Natural killer cell treated with Interleukin-12 subunit alpha and Interleukin-12 subunit beta and Interleukin-15 and Interleukin-18, amount 100 ng/mL, for 72 hours (primary cell): ENCODE measurements at regions not wholly inside any gene's neighbourhood (a gene's known extent, or its start where the extent isn't known, plus 50 kb on each side); places are given as distances from the start of the nearest gene placed in this dataset.
"Not testable (repeated sequence)": the region's sequence is repeated elsewhere in the genome, so short reads cannot be mapped to it uniquely, and the experiment has no call there.

Experiments used
- ATAC-seq, 2 donors: fragments of 150-1000 bp; cut with Tn5 transposase in 1 of 2; sonication (Bioruptor Pico), chemical (Tn5 transposase) in 1 of 2; 2 replicates each; pipeline ENCODE4 v1.10.0; 2021
- DNase-seq: peaks from one replicate; pipeline ENCODE4 v3.0.0; 2022; ENCODE audit warnings: low spot score
- H3K27ac Mint-ChIP-seq, 2 donors: 1 replicate in 1 of 2; 2 replicates in 1 of 2; pipeline ENCODE4 v1.8.0; 2022; ENCODE audit warnings: mixed read lengths in 2 of 2, mild to moderate bottlenecking in 1 of 2, moderate library complexity in 1 of 2
- H3K27me3 Mint-ChIP-seq, 2 donors: 1 replicate in 1 of 2; 2 replicates in 1 of 2; pipeline ENCODE4 v1.8.0; 2022; ENCODE audit warnings: mixed read lengths in 2 of 2
- H3K36me3 Mint-ChIP-seq: one replicate; pipeline ENCODE4 v1.8.0; 2022; ENCODE audit warnings: mixed read lengths
- H3K4me1 Mint-ChIP-seq, 2 donors: 1 replicate in 1 of 2; 2 replicates in 1 of 2; pipeline ENCODE4 v1.8.0; 2022; ENCODE audit warnings: low read depth in 2 of 2, mixed read lengths in 2 of 2, mild to moderate bottlenecking in 1 of 2
- H3K4me3 Mint-ChIP-seq: one replicate; pipeline ENCODE4 v1.8.0; 2022; ENCODE audit warnings: mixed read lengths
- H3K9me3 Mint-ChIP-seq: 2 replicates; pipeline ENCODE4 v1.8.0; 2022; ENCODE audit warnings: mixed read lengths

DNA sequence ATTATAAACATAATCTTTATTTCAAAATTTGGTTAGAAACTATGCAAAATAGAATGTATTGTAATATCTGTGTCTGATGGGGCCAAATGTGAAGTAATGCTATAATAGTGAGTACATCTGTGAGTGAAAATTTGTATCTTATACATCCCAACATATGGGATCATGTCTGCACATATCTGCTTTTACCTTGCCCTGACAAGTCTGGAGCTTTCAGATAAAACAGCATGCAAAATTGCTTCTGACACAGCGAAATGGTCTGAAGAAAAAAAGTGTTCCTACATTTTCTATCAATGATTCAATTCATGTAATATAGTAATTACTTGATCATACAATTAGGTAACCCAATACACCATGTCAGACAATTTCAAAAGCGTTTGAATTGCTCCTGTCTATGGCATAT is 58.1 kb upstream of the P3H2 start:
- Mint-ChIP-seq H3K27ac (no peak overlapping the region), H3K27me3 (peaks cover 0 to 4% of the 10 kb centered on the region in 2 donors), H3K36me3 (no peaks in the 10 kb centered on the region), H3K4me1 (no peaks in the 10 kb centered on the region), H3K4me3 (no peak overlapping the region), H3K9me3 (no peaks in the 10 kb centered on the region)
- no peak for DNase-seq
- ATAC-seq, result no peak

DNA sequence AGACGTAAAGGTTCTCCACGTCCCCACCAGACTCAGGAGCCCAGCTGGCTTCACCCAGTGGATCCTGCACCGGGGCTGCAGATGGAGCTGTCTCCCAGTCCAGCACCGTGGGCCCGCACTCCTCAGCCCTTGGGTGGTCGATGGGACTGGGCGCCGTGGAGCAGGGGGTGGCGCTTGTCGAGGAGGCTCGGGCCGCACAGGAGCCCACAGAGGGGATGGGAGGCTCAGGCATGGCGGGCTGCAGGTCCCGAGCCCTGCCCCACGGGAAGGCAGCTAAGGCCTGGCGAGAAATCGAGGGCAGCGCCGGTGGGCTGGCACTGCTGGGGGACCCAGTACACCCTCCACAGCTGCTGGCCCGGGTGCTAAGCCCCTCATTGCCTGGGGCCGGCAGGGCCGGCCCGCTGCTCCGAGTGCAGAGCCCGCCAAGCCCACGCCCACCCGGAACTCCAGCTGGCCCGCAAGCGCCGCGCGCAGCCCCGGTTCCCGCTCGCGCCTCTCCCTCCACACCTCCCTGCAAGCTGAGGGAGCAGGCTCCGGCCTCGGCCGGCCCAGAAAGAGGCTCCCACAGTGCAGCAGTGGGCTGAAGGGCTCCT is 56.3 kb upstream of the P3H2 start:
- not testable (repeated sequence) for H3K27me3 Mint-ChIP-seq, H3K36me3 Mint-ChIP-seq, H3K9me3 Mint-ChIP-seq, H3K4me1 Mint-ChIP-seq, H3K4me3 Mint-ChIP-seq, H3K27ac Mint-ChIP-seq, DNase-seq, ATAC-seq

- not testable (repeated sequence) for DNase-seq, H3K36me3 Mint-ChIP-seq, H3K4me3 Mint-ChIP-seq, H3K4me1 Mint-ChIP-seq, H3K9me3 Mint-ChIP-seq, ATAC-seq, H3K27me3 Mint-ChIP-seq, H3K27ac Mint-ChIP-seq
Observed at GRCh38 chr3:190176106-190176505, 55.4 kb upstream of the P3H2 start.

- Mint-ChIP-seq H3K4me3 (no peak overlapping the region), H3K4me1 (no peaks in the 10 kb centered on the region), H3K9me3 (no peaks in the 10 kb centered on the region), H3K27me3 (peaks cover 0 to 4% of the 10 kb centered on the region in 2 donors), H3K27ac (no peak overlapping the region), H3K36me3 (no peaks in the 10 kb centered on the region)
- DNase-seq, result no peak
- ATAC-seq, result no peak
Observed at GRCh38 chr3:190175490-190175889, 54.8 kb upstream of the P3H2 start.

DNA sequence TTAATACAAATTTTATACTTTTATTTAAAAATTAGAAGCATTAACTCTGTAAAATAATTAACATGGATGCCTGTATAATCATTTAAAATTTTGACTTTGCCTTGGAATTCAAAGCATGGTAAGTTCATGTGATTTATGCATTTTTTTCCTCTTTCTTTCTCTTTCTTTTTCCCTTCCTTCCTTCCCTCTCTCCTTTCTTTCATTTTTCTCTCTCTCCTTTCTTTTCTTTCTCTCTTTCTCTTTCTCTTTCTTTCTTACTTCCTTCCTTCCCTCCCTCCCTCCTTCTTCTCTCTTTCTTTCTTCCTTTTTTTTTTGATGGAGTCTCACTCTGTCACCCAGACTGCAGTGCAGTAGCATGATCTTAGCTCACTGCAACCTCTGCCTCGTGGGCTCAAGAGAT is 53.8 kb upstream of the P3H2 start:
- Mint-ChIP-seq H3K27me3 (peaks cover 0 to 4% of the 10 kb centered on the region in 2 donors), H3K36me3 (no peaks in the 10 kb centered on the region), H3K9me3 (no peaks in the 10 kb centered on the region), H3K4me1 (peaks cover 5 to 6% of the 10 kb centered on the region in 2 donors), H3K27ac (no peak overlapping the region), H3K4me3 (no peak overlapping the region)
- DNase-seq (no peak), ATAC-seq (no peak)

- ATAC-seq, result no peak
- H3K27me3 Mint-ChIP-seq, result peaks cover 0 to 4% of the 10 kb centered on the region in 2 donors
- peaks cover 8% of the 10 kb centered on the region in 2 donors for H3K4me1 Mint-ChIP-seq
- H3K4me3 Mint-ChIP-seq, result no peak overlapping the region
- no peaks in the 10 kb centered on the region for H3K36me3 Mint-ChIP-seq
- no peak overlapping the region for H3K27ac Mint-ChIP-seq
- no peak for DNase-seq
- H3K9me3 Mint-ChIP-seq, result no peaks in the 10 kb centered on the region
Observed at GRCh38 chr3:190173426-190173825, 52.7 kb upstream of the P3H2 start.

- Mint-ChIP-seq H3K27ac (no peak overlapping the region), H3K4me3 (no peak overlapping the region), H3K9me3 (no peaks in the 10 kb centered on the region), H3K27me3 (peaks cover 0 to 4% of the 10 kb centered on the region in 2 donors), H3K4me1 (peaks cover 8% of the 10 kb centered on the region in 2 donors), H3K36me3 (no peaks in the 10 kb centered on the region)
- DNase-seq, result no peak
- ATAC-seq, result no peak
Observed at GRCh38 chr3:190172751-190173150, 52.1 kb upstream of the P3H2 start.
